Neural progenitor cell (in vitro differentiated cells): ENCODE measurements at regions not wholly inside any gene's neighbourhood (a gene's known extent, or its start where the extent isn't known, plus 50 kb on each side); places are given as distances from the start of the nearest gene placed in this dataset.
A peak's percentile ranks its signal among the peaks of the same experiment; 100 is the strongest.

Source experiments
- DNase-seq: peaks from one replicate; pipeline ENCODE4 v3.0.0-alpha.2; 2016; ENCODE audit warnings: low spot score
- H2AFZ ChIP-seq: fragments of 200-600 bp; sonication (generic); replicated peaks from 2 replicates; pipeline ENCODE4 v1.6.1; 2016; ENCODE audit warnings: antibody characterized with exemption
- H3F3A ChIP-seq: fragments of 200-600 bp; sonication (generic); 2 replicates; pipeline ENCODE4 v1.6.1; 2016; ENCODE audit warnings: antibody characterized with exemption, low read depth
- H3K27ac ChIP-seq: fragments of 200-600 bp; sonication (generic); 2 replicates; pipeline ENCODE4 v1.5.1; 2016; ENCODE audit warnings: mild to moderate bottlenecking
- H3K27me3 ChIP-seq: fragments of 200-600 bp; sonication (generic); 2 replicates; pipeline ENCODE4 v1.6.1; 2016; ENCODE audit warnings: mild to moderate bottlenecking, moderate library complexity
- H3K36me3 ChIP-seq: fragments of 200-600 bp; sonication (generic); 2 replicates; pipeline ENCODE4 v1.5.1; 2016
- H3K4me1 ChIP-seq: fragments of 200-600 bp; sonication (generic); 2 replicates; pipeline ENCODE4 v1.6.1; 2016; ENCODE audit warnings: mixed run types
- H3K4me2 ChIP-seq: fragments of 200-600 bp; sonication (generic); 2 replicates; pipeline ENCODE4 v1.6.1; 2016
- H3K4me3 ChIP-seq: fragments of 200-600 bp; sonication (generic); 2 replicates; pipeline ENCODE4 v1.5.1; 2016
- H3K79me2 ChIP-seq: fragments of 200-600 bp; sonication (generic); 2 replicates; pipeline ENCODE4 v1.6.1; 2016; ENCODE audit warnings: low read depth
- H3K9ac ChIP-seq: fragments of 200-600 bp; sonication (generic); 2 replicates; pipeline ENCODE4 v1.6.1; 2016
- H3K9me3 ChIP-seq: fragments of 200-600 bp; sonication (generic); 2 replicates; pipeline ENCODE4 v1.5.1; 2016; ENCODE audit warnings: low read depth
- H4K20me1 ChIP-seq: fragments of 200-600 bp; sonication (generic); 2 replicates; pipeline ENCODE4 v1.6.1; 2016; ENCODE audit warnings: low read depth
- H3K27ac Mint-ChIP-seq: 3 replicates; pipeline ENCODE4 v1.8.0; 2021; ENCODE audit warnings: mixed read lengths
- H3K27me3 Mint-ChIP-seq: 2 replicates; pipeline ENCODE4 v1.8.0; 2022; ENCODE audit warnings: low read depth, mild to moderate bottlenecking, inconsistent platforms, moderate library complexity, mixed read lengths; ENCODE audit not compliant: insufficient read depth
- H3K36me3 Mint-ChIP-seq: 3 replicates; pipeline ENCODE4 v1.8.0; 2021; ENCODE audit warnings: mixed read lengths
- H3K4me1 Mint-ChIP-seq: 3 replicates; pipeline ENCODE4 v1.8.0; 2021; ENCODE audit warnings: mixed read lengths
- H3K4me3 Mint-ChIP-seq: 3 replicates; pipeline ENCODE4 v1.8.0; 2021; ENCODE audit warnings: mild to moderate bottlenecking, moderate library complexity, mixed read lengths
- H3K9me3 Mint-ChIP-seq: 3 replicates; pipeline ENCODE4 v1.8.0; 2020; ENCODE audit warnings: mixed read lengths
- EZH2 ChIP-seq: fragments of 200-600 bp; sonication (generic); IDR thresholded peaks from 2 replicates; pipeline ENCODE4 v1.6.1; 2017; ENCODE audit warnings: antibody characterized with exemption, mild to moderate bottlenecking, moderate library complexity
- EZH2phosphoT487 ChIP-seq: fragments of 200-600 bp; sonication (generic); IDR thresholded peaks from 2 replicates; pipeline ENCODE4 v1.6.1; 2017; ENCODE audit warnings: antibody characterized with exemption
- TF ChIP-seq, protein P1 (sequence below): fragments of 200-600 bp; sonication (generic); IDR thresholded peaks from 2 replicates; pipeline ENCODE4 v1.5.1; 2017; ENCODE audit warnings: antibody characterized with exemption, mild to moderate bottlenecking

GRCh38 chr4:4792466-4792865, 67.0 kb upstream of the MSX1 start:
- H3K4me3 ChIP-seq: no peak overlapping the region
- H3K36me3 Mint-ChIP-seq: peaks cover 18% of the 10 kb centered on the region
- peaks cover 46% of the 10 kb centered on the region for H3K9me3 Mint-ChIP-seq
- H3K4me1 Mint-ChIP-seq: peaks cover 11% of the 10 kb centered on the region
- H2AFZ ChIP-seq: no peak overlapping the region
- H3K36me3 ChIP-seq: no peaks in the 10 kb centered on the region
- H3K9ac ChIP-seq: no peak overlapping the region
- peaks cover 16% of the 10 kb centered on the region for H3K4me1 ChIP-seq
- no peak overlapping the region for H3K4me2 ChIP-seq
- DNase-seq: no peak
- H4K20me1 ChIP-seq: no peaks in the 10 kb centered on the region
- peaks cover 13% of the 10 kb centered on the region for H3F3A ChIP-seq
- peaks cover 14% of the 10 kb centered on the region for H3K9me3 ChIP-seq
- H3K27me3 Mint-ChIP-seq: peaks cover 18% of the 10 kb centered on the region
- TF ChIP-seq EZH2phosphoT487: no peak
- no peak for TF ChIP-seq EZH2
- TF ChIP-seq, protein P1, sequence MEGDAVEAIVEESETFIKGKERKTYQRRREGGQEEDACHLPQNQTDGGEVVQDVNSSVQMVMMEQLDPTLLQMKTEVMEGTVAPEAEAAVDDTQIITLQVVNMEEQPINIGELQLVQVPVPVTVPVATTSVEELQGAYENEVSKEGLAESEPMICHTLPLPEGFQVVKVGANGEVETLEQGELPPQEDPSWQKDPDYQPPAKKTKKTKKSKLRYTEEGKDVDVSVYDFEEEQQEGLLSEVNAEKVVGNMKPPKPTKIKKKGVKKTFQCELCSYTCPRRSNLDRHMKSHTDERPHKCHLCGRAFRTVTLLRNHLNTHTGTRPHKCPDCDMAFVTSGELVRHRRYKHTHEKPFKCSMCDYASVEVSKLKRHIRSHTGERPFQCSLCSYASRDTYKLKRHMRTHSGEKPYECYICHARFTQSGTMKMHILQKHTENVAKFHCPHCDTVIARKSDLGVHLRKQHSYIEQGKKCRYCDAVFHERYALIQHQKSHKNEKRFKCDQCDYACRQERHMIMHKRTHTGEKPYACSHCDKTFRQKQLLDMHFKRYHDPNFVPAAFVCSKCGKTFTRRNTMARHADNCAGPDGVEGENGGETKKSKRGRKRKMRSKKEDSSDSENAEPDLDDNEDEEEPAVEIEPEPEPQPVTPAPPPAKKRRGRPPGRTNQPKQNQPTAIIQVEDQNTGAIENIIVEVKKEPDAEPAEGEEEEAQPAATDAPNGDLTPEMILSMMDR: no peak
- H3K79me2 ChIP-seq: no peaks in the 10 kb centered on the region
- H3K27ac ChIP-seq: no peak overlapping the region
- no peak overlapping the region for H3K4me3 Mint-ChIP-seq
- H3K27ac Mint-ChIP-seq: no peak overlapping the region
- H3K27me3 ChIP-seq: peaks cover 74% of the 10 kb centered on the region

GRCh38 chr4:4791299-4792111, 68.0 kb upstream of the MSX1 start:
- H3K4me2 ChIP-seq: peak overlapping the region; percentile 64
- H3K9me3 Mint-ChIP-seq: peaks cover 42% of the 10 kb centered on the region
- no peaks in the 10 kb centered on the region for H3K79me2 ChIP-seq
- peaks cover 11% of the 10 kb centered on the region for H3K4me1 Mint-ChIP-seq
- peaks cover 16% of the 10 kb centered on the region for H3K4me1 ChIP-seq
- no peaks in the 10 kb centered on the region for H3K36me3 ChIP-seq
- peaks cover 13% of the 10 kb centered on the region for H3F3A ChIP-seq
- H3K9ac ChIP-seq: no peak overlapping the region
- peaks cover 21% of the 10 kb centered on the region for H3K27me3 Mint-ChIP-seq
- H2AFZ ChIP-seq: no peak overlapping the region
- H3K36me3 Mint-ChIP-seq: peaks cover 18% of the 10 kb centered on the region
- H4K20me1 ChIP-seq: no peaks in the 10 kb centered on the region
- peaks cover 14% of the 10 kb centered on the region for H3K9me3 ChIP-seq
- TF ChIP-seq EZH2: no peak
- no peak for TF ChIP-seq EZH2phosphoT487
- TF ChIP-seq, protein P1: no peak
- no peak overlapping the region for H3K4me3 ChIP-seq
- H3K4me3 Mint-ChIP-seq: no peak overlapping the region
- no peak overlapping the region for H3K27ac Mint-ChIP-seq
- H3K27me3 ChIP-seq: peaks cover 76% of the 10 kb centered on the region
- DNase-seq: peak; percentile 64
- H3K27ac ChIP-seq: no peak overlapping the region

DNA sequence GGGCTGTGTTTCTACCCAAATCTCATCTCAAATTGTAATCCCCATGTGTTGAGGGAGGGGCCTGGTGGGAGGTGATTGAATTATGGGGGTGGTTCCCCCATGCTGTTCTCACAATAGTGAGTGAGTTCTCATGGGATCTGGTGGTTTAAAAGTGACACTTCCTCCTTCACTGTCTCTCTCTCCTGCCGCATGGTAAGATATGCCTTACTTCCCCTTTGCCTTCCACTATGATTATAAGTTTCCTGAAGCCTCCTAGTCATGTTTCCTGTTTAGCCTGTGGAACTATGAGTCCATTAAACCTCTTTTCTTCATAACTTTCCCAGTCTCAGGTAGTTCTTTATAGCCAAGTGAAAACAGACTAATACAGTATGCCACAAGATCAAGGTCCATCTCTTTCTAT, 70.0 kb upstream of the MSX1 start:
- H3K9me3 ChIP-seq: peaks cover 14% of the 10 kb centered on the region
- H3K27me3 Mint-ChIP-seq: peaks cover 14% of the 10 kb centered on the region
- H3K27ac Mint-ChIP-seq: no peak overlapping the region

More for the DNA sequence above, 70.0 kb upstream of the MSX1 start:
- Mint-ChIP-seq H3K9me3 (peaks cover 48% of the 10 kb centered on the region), H3K36me3 (peaks cover 21% of the 10 kb centered on the region), H3K4me1 (peaks cover 20% of the 10 kb centered on the region), H3K4me3 (no peak overlapping the region)
- peaks cover 6% of the 10 kb centered on the region for H4K20me1 ChIP-seq
- peaks cover 24% of the 10 kb centered on the region for H3K4me1 ChIP-seq
- no peak for DNase-seq
- H3K4me2 ChIP-seq: no peak overlapping the region
- H3K27me3 ChIP-seq: peaks cover 80% of the 10 kb centered on the region
- no peak overlapping the region for H3K27ac ChIP-seq
- no peak overlapping the region for H3K9ac ChIP-seq
- no peak overlapping the region for H2AFZ ChIP-seq
- H3K36me3 ChIP-seq: no peaks in the 10 kb centered on the region
- H3K4me3 ChIP-seq: no peak overlapping the region
- no peaks in the 10 kb centered on the region for H3K79me2 ChIP-seq
- H3F3A ChIP-seq: peaks cover 20% of the 10 kb centered on the region
- TF ChIP-seq, protein P1: no peak
- TF ChIP-seq EZH2phosphoT487 (no peak), EZH2 (no peak)
